ENCODE measurements at regions not wholly inside any gene's neighbourhood (a gene's known extent, or its start where the extent isn't known, plus 50 kb on each side); places are given as distances from the start of the nearest gene placed in this dataset.
"Not testable (repeated sequence)": the region's sequence is repeated elsewhere in the genome, so short reads cannot be mapped to it uniquely, and the experiment has no call there.

- peak; percentile 4 for DNase-seq
Observed at GRCh38 chr15:28789401-28790114, 58.9 kb downstream of the GOLGA6L7 start.

DNA sequence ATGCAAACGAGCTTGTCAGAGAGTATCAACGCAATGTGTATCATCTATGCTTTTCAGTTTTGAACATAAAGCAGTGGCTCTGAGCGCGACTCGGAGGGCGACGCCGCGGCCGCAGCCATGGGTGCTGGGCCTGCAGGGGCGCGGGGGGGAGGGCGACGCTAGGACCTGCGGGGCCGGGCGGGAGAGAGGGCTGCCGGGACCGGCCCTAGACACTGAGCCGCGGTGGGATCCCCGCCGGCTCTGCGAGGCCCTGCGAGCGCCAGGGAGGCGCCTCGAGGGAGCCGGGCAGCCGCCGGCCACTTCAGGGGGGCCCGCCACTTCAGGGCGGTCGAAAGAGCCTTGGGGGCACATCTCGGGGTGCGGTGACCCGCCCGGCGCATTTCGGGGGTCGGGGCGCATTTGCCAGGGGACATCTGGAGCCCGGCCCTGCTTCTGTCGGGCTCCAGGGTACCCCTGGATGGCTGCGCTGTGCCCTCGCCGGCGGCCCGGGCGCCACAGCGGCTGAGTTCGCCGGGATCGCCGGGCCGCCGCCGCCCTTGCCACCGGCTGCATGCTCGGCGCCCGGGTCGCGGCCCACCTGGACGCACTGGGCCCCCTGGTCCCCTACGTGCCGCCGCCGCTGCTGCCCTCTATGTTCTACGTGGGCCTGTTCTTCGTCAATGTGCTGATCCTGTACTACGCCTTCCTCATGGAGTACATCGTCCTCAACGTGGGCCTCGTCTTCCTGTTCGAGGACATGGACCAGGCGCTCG, 59.6 kb downstream of the GOLGA6L7 start:
- DNase-seq = not testable (repeated sequence)

DNA sequence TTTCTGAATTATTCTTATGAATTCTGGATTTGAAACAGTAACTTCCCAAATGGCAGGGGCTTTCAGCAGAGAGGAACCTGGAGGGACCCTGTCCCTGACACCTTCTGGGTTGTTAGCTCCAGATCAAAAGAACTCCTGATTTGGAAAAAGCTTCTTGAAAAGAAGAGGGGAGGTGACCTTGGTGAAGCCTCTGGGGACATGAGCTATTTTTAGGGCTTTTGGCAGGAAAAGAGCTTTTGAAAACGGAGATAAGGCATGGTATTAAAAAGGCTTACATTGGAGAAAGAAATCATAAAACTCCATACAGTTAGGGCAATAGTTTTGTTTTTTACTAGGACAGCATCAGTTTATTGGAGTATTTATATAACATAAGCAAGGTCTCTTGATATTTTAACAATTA, 60.3 kb downstream of the GOLGA6L7 start:
- DNase-seq = not testable (repeated sequence)

GRCh38 chr15:28786521-28786920, 61.9 kb downstream of the GOLGA6L7 start:
- no peak for DNase-seq

DNA sequence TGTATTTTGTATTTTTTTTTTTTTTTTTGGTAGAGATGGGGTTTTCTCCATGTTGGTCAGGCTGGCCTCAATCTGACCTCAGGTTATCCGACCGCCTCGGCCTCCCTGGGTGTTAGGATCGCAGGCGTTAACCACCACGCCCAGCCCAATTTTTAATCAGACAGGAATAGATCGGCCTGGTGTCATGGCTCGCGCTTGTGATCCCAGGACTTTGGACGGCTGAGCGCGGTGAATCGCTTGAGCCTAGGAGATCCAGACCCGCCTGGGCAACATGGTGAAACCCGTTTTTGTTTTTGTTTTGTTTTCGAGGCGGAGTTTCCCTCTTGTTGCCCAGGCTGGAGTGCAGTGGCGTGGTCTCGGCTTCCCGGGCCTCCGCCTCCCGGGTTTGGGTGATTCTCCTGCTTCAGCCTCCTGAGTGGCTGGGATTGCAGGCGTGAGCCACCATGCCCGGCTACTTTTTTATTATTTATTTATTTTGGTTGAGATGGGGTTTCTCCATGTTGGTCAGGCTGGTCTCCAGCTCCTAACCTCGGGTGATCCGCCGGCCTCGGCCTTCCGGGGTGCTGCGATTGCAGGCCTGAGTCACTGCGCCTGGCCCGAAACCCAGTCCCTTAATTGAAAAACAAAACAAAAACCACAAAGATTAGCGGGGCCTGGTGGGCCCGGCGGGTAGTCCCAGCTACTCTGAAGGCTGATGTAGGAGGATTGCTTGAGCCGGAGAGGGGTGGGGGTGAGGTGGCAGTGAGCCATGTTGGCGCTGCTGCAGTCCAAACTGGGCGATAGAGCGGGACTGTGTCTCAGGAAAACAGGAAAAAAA, 63.9 kb downstream of the GOLGA6L7 start:
- not testable (repeated sequence) for DNase-seq

DNA sequence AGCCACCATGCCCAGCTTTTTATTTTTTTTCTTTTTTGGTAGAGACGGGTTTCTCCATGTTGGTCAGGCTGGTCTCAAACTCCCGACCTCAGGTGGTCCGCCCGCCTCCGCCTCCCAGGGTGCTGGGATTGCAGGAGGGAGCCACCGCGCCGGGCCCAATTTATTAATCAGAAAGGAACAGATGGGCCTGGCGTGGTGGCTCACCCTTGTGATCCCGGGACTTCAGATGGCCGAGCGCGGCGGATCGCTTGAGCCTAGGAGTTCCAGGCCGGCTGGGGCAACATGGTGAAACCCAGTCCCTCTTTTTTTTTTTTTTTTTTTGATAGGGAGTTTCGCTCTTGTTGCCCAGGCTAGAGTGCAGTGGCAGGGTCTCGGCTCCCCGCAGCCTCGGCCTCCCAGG, 64.6 kb downstream of the GOLGA6L7 start:
- no peak for DNase-seq

- DNase-seq = no peak
Observed at GRCh38 chr15:28783466-28783865, 65.0 kb downstream of the GOLGA6L7 start.

- not testable (repeated sequence) for DNase-seq
Observed at GRCh38 chr15:28778397-28778796, 66.2 kb upstream of the GOLGA8M start.

DNA sequence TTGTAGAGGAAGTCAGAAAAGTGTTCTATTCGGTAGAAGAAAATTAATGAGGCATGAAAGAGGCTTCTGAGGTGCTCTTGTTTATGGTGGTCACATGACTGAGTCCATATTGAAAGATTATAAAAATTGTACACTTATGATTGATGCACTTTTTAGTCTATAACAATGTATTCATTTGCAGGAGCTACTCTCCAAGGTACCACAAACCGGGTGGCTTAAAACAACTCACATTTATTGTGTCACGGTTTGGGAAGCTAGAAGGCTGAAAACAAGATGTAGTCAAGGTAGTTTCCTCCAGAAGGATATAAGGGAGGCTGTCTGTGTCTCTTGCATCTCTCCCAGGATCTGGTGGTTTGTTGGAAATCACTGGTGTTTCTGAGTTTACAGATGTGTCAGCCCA, 60.6 kb upstream of the GOLGA8M start:
- not testable (repeated sequence) for DNase-seq

Measured in activated CD4-positive, alpha-beta T cell treated with anti-CD3 and anti-CD28 coated beads, Interleukin-2, amount 50 U/mL, for 16 hours (primary cell).